ENCODE measurements at regions not wholly inside any gene's neighbourhood (a gene's known extent, or its start where the extent isn't known, plus 50 kb on each side); places are given as distances from the start of the nearest gene placed in this dataset.
"Not testable (repeated sequence)": the region's sequence is repeated elsewhere in the genome, so short reads cannot be mapped to it uniquely, and the experiment has no call there.

DNA sequence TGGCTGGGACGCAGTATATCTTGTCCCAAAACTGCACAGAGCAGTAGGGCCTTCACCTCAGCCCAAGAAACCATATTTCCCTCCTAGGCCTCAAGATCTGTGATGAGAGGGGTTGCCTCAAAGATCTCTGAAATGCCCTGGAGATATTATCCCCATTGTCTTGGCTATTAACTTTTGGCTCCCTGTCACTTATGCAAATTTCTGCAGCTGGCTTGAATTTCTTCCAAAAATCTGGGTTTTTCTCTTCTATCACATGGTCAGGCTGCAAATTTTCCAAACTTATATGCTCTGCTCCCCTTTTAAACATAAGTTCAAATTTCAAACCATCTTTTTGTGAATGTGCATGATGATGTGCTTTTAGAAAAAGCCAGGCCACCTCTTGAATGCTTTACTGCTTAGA, 809.2 kb upstream of the CDH18 start:
- DNase-seq (ENCODE audit: low read depth), result not testable (repeated sequence)

DNA sequence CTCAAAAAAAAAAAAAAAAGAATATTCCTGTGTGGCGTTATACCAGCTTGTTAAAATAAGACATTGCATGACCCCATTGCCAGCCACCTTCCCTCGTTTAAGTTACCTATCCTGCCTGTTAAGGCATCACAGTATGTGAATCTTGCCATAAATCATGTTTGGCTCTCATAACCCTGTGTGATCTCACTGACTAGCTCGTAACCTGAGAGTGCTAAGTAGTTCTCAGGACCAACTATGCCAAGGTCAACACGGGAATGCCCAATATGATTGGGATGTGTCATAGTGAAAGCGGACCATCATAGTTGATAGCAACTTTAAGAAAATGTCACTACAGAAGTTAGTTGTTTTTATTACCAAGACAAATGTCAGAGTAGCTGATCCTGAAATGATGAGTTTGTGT, 796.8 kb upstream of the CDH18 start:
- DNase-seq (ENCODE audit: low read depth), result not testable (repeated sequence)

GRCh38 chr5:20783484-20783883, 795.5 kb upstream of the CDH18 start:
- not testable (repeated sequence) for DNase-seq (ENCODE audit: low read depth)

DNA sequence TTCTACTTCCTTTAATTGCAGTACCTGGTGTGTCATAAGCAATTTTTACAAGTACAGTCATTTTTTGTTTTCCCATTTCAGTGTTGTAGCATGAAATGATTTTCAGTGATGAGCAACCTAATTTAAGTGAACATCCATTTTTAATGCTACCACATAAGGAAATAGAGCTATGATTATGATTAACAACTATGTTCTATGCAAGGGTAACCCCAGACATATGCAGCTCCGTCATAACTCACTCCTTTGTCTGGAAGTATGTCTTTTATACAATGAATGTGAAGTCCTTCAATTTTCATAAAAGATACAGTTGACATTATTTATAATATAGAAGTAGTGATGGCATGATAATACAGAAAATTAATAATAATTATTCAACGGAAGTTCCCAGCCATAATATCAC, 783.3 kb upstream of the CDH18 start:
- not testable (repeated sequence) for DNase-seq (ENCODE audit: low read depth)

GRCh38 chr5:20765074-20765473, 777.1 kb upstream of the CDH18 start:
- DNase-seq (ENCODE audit: low read depth), result not testable (repeated sequence)

DNA sequence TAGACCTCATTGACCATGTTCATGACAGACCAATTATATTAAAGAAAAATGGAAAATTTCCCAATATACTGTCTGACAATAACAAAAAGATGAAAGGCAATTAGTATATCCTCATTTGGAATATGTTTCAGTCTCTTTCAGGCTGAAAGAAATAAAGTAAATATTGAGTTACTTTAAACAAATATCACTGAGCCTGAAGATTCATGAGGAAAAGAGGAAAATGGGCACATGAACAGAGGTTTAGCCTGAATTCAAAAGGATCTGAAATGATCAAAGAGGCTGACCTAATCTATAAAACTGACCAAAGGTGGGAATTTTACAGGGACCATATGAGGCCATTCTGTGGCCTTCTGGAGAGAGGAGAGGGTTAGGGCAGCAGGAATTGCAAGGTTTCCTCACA, 771.5 kb upstream of the CDH18 start:
- DNase-seq (ENCODE audit: low read depth), result not testable (repeated sequence)

GRCh38 chr5:20752179-20752578, 764.2 kb upstream of the CDH18 start:
- not testable (repeated sequence) for DNase-seq (ENCODE audit: low read depth)

GRCh38 chr5:20735715-20736114, 747.7 kb upstream of the CDH18 start:
- DNase-seq (ENCODE audit: low read depth), result not testable (repeated sequence)

DNA sequence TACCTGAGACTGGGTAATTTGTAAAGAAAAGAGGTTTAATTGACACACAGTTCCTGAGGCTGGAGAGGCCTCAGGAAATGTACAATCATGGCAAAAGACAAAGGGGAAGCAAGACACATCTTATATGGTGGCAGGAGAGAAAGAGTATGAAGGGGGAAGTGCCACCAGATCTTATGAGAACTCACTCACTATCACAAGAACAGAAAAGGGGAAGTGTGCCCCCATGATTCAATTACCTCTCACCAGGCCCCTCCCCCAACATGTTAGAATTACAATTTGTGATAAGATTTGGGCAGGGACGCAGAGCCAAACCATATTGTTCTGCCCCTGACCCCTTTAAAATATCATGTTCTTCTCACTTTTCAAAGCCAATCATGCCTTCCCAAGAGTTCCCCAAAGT, 744.2 kb upstream of the CDH18 start:
- not testable (repeated sequence) for DNase-seq (ENCODE audit: low read depth)

- DNase-seq (ENCODE audit: low read depth), result not testable (repeated sequence)
Observed at GRCh38 chr5:20721286-20721685, 733.3 kb upstream of the CDH18 start.

DNA sequence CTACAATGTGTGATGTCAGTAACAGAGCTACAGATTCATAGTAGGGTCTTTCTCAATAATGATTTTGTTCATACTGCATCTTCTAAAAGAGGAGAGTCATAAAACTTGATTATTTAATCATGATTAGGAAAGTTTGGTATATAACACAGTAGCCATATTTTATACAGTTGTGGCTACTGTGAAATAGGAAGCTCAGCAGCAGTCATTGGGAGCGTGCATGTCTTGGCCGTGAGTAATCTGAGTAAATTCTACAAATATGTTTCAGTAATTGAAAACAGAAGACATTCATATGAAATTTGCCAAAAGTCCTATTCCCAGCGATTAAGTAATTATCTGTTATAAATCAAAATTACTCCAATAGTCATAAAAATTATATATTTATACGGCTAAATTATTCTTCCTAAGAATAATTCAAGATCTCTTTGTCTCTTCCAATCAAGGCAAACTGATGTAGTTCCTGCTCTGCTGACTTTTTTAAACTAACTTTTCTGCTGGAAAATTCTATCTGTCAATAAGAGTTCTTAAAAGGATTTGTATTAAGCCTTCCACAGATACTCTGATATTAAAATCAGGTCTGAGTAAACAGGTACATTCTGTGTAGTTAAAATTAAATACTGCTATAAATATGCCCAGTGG, 723.6 kb upstream of the CDH18 start:
- DNase-seq (ENCODE audit: low read depth), result not testable (repeated sequence)

DNA sequence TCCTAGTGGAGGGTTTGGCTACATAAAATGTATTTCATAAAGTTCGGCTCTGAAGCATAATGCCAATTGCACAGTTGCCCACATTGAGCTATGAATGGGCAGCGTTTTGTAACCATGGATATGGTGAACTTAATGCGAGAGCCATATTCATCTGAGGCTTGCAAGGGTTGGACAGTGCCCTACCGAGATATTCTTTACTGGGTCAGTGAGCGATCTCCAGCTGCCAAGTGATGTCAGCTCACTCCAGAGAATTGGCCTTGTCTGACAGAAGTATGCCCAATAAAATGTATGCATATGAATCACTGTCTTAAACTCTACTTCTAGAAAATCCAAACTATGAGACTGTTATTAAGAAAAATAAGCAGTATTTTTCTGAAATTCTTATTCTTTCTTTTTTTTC, 719.6 kb upstream of the CDH18 start:
- DNase-seq (ENCODE audit: low read depth), result not testable (repeated sequence)

GRCh38 chr5:20694121-20694520, 706.1 kb upstream of the CDH18 start:
- DNase-seq (ENCODE audit: low read depth), result no peak

DNA sequence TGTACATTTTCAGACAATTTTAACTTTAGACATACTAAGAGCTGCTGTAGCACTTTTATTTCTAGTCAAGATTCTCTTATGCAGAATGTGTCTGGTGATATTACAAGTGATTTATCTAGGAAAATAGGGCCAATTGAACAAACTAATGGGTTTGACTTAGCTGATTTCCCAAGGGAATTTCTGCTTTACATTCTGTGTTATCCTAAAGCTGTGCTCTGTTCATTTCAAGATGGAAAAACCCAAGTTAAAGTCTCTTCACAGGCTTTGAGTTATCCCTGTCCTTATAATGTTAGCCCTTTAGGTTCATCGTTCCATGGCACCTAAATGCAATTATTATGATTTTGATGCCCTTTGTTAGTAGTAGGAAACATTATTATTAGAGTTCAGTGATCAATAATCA, 704.9 kb upstream of the CDH18 start:
- DNase-seq (ENCODE audit: low read depth), result no peak

DNA sequence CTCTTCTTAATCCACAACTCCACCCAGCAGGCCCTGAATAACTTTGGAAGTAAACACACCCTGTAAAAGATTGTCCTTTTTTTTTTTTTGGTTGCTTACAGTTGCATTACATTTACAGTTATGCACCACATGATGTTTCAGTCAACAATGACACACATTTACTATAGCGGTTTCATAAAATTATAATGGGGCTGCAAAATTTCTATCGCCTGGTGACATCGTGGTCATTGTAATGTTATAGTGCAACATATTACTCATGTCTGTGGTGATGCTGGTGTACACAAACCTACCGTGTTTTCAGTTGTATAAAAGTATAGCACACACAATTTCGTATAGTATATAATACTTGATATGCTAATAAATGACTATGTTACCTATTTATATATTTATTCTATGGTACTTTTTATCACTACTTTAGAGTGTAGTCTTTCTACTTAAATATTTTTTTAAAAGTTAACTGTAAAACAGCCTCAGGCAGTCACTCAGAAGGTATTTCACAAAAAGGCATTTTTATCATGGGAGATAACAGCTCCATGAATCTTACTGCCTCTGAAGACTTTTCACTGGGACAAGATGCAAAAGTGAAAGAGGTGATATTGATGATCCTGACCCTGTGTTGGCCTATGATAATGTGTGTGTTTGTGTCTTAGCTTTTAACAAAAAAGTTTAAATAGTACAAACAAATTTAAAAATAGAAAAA, 695.4 kb upstream of the CDH18 start:
- DNase-seq (ENCODE audit: low read depth), result no peak

DNA sequence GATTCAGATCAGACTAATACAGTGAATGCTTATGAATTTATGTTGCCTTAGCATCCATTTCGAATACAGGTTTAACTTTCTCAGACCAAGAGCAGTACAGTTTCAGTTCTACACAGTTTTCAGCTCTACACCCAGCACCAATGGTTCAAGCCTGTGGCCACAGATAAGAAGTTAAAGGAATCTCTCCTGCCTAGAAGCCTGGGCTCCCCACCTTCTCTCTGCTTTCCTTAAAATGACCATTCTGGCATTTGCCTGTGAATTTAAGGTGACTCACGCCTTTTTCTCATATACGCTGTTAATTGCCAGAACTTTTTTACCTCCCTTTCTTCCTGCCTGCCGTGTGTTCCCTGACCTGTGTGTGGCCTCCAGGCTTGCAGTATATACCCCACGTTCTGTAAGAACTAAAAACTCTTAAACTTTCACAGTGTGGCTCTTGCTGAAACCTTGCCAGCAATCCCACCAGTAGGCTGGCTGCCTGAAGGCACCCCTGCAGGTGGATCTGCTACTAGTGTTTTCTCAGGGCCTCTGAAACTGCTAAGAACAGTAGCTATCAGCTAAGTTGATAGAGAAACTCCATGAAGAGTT, 692.8 kb upstream of the CDH18 start:
- no peak for DNase-seq (ENCODE audit: low read depth)

- DNase-seq (ENCODE audit: low read depth), result no peak
Observed at GRCh38 chr5:20678814-20679298, 690.9 kb upstream of the CDH18 start.

- DNase-seq (ENCODE audit: low read depth), result no peak
Observed at GRCh38 chr5:20678386-20678785, 690.4 kb upstream of the CDH18 start.

DNA sequence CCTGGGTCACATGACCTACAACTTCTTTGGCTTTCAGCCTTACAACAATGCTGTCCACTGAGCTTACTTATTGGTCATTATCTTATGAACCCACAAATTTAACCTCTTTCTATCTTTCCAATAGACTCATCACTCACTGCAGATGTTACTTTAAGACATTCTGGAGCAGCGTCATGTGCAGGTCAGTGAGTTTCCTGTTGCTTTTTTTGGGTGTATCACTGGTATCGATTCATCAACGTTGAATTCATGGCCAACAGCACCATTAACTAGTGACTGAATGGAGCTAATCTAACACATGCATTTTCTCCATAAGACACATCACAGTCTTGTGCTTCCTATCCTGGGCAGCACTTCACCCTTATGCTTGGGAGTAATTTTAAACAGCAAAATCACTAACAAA, 672.6 kb upstream of the CDH18 start:
- no peak for DNase-seq (ENCODE audit: low read depth)

DNA sequence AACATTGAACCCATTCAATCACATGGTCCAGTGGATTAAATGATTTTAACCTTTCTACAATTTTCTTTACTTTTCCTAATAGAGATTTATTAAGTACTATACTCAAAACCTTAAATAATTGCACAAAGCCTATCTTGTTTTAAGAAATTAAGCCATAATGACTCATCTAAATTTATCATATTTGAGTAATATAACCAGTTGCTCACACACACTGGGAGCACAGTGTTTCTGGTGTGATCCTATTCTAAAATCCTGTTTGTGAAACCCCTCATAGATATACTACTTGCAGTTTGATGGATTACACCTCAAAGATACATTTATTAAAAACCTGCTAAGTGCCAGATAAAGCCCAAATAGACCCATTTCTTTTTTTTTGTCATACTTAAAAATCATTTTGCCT, 668.3 kb upstream of the CDH18 start:
- no peak for DNase-seq (ENCODE audit: low read depth)

DNA sequence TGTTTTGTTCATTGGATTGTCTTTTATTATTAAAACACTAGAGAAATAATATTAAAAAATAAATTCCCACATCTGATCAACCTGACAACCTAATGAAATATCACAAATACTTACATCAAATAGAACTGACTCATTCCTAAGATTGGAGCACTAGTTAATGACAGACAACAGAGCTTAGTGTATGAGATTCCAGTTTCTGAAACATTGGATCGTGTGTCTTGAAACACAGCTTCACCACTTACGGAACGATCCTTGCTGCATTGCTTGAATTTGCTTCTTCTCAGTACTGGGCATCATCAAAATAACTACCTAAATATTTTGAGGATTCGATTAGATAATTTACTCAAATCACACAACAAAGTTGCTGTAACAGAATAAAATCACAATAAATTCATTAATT, 667.2 kb upstream of the CDH18 start:
- DNase-seq (ENCODE audit: low read depth), result no peak

DNA sequence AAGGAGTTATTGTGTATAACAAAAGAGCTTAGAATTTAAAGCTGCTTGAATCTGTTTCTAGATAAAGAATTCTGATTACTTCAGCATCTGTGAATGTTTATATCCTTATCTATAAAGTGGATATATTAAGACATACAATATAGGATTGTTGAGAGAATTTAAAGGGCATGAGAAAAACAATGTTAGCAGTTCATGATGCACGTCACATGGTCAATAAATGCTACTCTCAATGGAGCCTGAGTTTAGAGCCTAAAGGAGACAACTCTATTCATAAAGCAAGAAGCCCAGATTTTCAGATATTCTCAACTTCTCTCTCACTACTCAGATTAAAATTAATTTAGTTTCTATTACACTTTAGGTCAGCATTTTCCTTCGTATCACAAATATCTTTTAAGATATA, 666.7 kb upstream of the CDH18 start:
- DNase-seq (ENCODE audit: low read depth), result no peak

GRCh38 chr5:20654033-20654432, 666.0 kb upstream of the CDH18 start:
- no peak for DNase-seq (ENCODE audit: low read depth)
